ENCODE measurements at regions not wholly inside any gene's neighbourhood (a gene's known extent, or its start where the extent isn't known, plus 50 kb on each side); places are given as distances from the start of the nearest gene placed in this dataset.
"Not testable (repeated sequence)": the region's sequence is repeated elsewhere in the genome, so short reads cannot be mapped to it uniquely, and the experiment has no call there.

- not testable (repeated sequence) for DNase-seq (ENCODE audit: low spot score)
These were observed 577.7 kb upstream of the TPTE start for GRCh38 chr21:9943639-9944038.

GRCh38 chr21:9946057-9946456 lies 575.3 kb upstream of the TPTE start:
- DNase-seq (ENCODE audit: low spot score) = not testable (repeated sequence)

- not testable (repeated sequence) for DNase-seq (ENCODE audit: low spot score)
These were observed 571.7 kb upstream of the TPTE start for GRCh38 chr21:9949510-9950289.

- not testable (repeated sequence) for DNase-seq (ENCODE audit: low spot score)
These were observed 571.0 kb upstream of the TPTE start for GRCh38 chr21:9950363-9950762.

GRCh38 chr21:9958791-9959190 lies 562.6 kb upstream of the TPTE start:
- DNase-seq (ENCODE audit: low spot score) = not testable (repeated sequence)

GRCh38 chr21:9959220-9959964 lies 562.0 kb upstream of the TPTE start:
- DNase-seq (ENCODE audit: low spot score) = not testable (repeated sequence)

DNA sequence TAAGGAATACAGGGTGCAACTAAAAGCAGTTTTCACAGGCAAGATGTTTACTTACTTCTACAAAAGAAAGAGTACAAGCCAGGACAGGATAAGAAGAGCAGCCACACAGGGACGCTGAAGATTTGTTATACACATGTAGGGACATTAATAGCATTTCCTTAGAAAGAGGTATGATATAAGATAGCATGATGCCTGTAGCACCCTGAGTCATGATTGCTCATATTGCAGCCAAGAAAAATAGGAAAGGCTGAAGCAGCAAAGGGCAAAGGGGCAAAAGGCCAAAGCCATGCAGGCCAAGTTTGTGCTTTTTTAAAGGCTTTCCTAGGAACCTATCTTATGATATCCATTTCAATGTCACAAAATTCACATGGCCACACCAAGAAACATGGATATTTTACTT lies 552.0 kb upstream of the TPTE start:
- DNase-seq (ENCODE audit: low spot score) = not testable (repeated sequence)

GRCh38 chr21:9972018-9972417 lies 549.4 kb upstream of the TPTE start:
- not testable (repeated sequence) for DNase-seq (ENCODE audit: low spot score)

DNA sequence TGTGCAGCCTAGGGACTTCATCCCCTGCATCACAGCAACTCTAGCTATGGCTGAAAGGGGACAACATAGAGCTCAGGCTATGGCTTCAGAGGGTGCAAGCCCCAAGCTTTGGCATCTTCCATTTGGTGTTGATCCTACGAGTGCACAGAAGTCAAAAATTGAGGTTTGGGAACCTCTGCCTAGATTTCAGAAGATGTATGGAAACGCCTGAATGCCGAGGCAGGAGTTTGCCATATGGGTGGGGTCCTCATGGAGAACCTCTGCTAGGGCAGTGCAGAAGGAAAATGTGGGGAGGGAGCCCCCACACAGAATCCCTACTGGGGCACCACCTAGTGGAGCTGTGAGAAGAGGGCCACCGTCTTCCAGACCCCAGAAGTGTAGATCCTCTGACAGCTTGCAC lies 543.0 kb upstream of the TPTE start:
- DNase-seq (ENCODE audit: low spot score) = not testable (repeated sequence)

- DNase-seq (ENCODE audit: low spot score) = not testable (repeated sequence)
These were observed 523.9 kb upstream of the TPTE start for GRCh38 chr21:9997507-9997906.

- DNase-seq (ENCODE audit: low spot score) = not testable (repeated sequence)
These were observed 518.5 kb upstream of the TPTE start for GRCh38 chr21:10002762-10003313.

DNA sequence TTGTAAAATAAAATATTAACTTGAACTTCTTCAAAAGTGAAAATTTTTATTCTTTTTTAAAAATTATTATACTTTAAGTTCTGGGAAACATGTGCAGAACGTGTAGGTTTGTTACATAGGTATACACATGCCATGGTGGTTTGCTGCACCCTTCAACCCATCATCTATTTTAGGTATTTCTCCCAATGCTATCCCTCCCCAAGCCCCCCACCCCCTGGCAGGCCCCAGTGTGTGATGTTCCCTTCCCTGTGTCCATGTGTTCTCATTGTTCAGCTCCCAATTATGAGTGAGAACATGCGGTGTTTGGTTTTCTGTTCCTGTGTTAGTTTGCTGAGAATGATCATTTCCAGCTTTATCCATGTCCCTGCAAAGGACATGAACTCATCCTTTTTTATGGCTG lies 515.6 kb upstream of the TPTE start:
- not testable (repeated sequence) for DNase-seq (ENCODE audit: low spot score)

- not testable (repeated sequence) for DNase-seq (ENCODE audit: low spot score)
These were observed 504.4 kb upstream of the TPTE start for GRCh38 chr21:10016991-10017390.

DNA sequence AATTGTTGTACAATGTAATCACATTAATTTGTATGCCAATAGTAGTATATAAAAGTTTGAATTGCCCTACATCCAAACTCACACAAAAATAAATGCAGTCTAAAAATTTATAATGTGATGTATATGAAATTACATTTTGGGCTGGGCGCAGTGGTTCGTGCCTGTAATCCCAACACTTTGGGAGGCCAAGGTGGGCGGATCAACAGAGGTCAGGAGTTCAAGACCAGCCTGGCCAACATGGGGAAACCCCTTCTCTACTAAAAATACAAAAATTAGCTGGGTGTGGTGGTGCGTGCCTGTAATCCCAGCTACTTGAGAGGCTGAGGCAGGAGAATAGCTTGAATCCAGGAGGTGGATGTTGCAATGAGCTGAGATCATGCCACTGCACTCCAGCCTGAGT lies 503.6 kb upstream of the TPTE start:
- DNase-seq (ENCODE audit: low spot score) = not testable (repeated sequence)

GRCh38 chr21:10021462-10021861 lies 499.9 kb upstream of the TPTE start:
- not testable (repeated sequence) for DNase-seq (ENCODE audit: low spot score)

DNA sequence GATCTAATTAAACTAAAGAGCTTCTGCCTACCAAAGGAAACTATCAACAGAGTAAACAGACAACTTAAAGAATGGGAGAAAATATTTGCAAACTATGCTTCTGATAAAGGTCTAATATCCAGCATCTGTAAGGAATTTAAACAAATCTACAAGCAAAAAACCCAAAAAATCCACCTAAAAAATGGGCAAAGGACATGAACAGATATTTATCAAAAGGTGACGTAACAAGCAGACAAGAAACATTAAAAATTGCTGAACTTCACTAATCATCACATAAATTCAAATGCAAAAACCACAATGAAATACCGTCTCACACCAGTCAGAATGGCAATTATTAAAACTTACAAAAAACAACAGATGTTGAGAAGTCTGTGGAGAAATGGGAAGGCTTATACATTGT lies 498.6 kb upstream of the TPTE start:
- DNase-seq (ENCODE audit: low spot score) = not testable (repeated sequence)
